Thymus (tissue), 11 donors: ENCODE measurements at regions not wholly inside any gene's neighbourhood (a gene's known extent, or its start where the extent isn't known, plus 50 kb on each side); places are given as distances from the start of the nearest gene placed in this dataset.

Experiments used
- DNase-seq, 9 donors: peaks; one replicate each; pipeline ENCODE4 v3.0.0-alpha.2; 2013; ENCODE audit warnings: low spot score in 9 of 9, low read depth in 6 of 9, missing footprints in 1 of 9
- H3K27ac ChIP-seq, 2 donors: one replicate each; pipeline ENCODE4 v1.5.1; 2013; ENCODE audit warnings: control low read depth in 1 of 2, low read depth in 1 of 2, low read length in 1 of 2, mild to moderate bottlenecking in 1 of 2, moderate library complexity in 1 of 2
- H3K27me3 ChIP-seq, 2 donors: one replicate each; pipeline ENCODE4 v1.5.1; 2013; ENCODE audit warnings: low read length in 1 of 2; ENCODE audit not compliant: control insufficient read depth in 2 of 2, insufficient read depth in 1 of 2
- H3K36me3 ChIP-seq, 2 donors: one replicate each; pipeline ENCODE4 v1.5.1; 2013; ENCODE audit warnings: low read length in 1 of 2, mild to moderate bottlenecking in 1 of 2, moderate library complexity in 1 of 2; ENCODE audit not compliant: control insufficient read depth in 2 of 2, insufficient read depth in 2 of 2
- H3K4me1 ChIP-seq, 2 donors: one replicate each; pipeline ENCODE4 v1.5.1; 2013; ENCODE audit warnings: low read length in 2 of 2; ENCODE audit not compliant: control insufficient read depth in 2 of 2, insufficient read depth in 2 of 2
- H3K4me3 ChIP-seq, 2 donors: one replicate each; pipeline ENCODE4 v1.5.1; 2013; ENCODE audit warnings: low read length in 2 of 2, control low read depth in 1 of 2, mild to moderate bottlenecking in 1 of 2
- H3K9me3 ChIP-seq, 2 donors: one replicate each; pipeline ENCODE4 v1.5.1; 2013; ENCODE audit warnings: low read length in 1 of 2, mild to moderate bottlenecking in 1 of 2; ENCODE audit not compliant: control insufficient read depth in 2 of 2, insufficient read depth in 1 of 2
- WGBS: extraction: QIAGEN DNeasy Blood & Tissue Kit; methylation state at CpG from one replicate; pipeline ENCODE4 v1.1.7; 2013; 5-methylcytosine and 5-hydroxymethylcytosine counted together
- donor health status: healthy.

DNA sequence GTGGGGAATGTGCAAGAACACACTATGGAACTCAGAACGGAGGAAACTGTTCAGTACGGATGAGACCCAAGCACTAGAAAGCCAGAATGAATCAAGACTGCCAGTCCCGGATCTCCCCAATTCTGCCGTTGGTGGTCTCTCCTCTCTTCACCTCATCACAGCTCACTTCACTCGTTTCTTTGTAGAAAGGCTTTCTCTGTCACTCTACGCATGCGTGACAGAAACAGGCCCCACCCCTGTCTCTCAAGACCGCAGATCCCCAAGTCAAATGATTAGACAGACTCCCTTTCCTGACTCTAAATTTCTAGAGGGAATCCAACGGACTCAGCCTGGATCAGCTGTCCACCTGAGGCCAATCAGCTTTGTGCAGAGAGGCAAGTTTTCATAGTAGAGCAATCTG, 505.7 kb upstream of the ADAMTS9 start:
- DNase-seq = no peak
- Histone ChIP-seq H3K9me3 (no peaks in the 10 kb centered on the region), H3K36me3 (no peaks in the 10 kb centered on the region), H3K27me3 (no peaks in the 10 kb centered on the region), H3K4me1 (no peaks in the 10 kb centered on the region), H3K4me3 (no peak overlapping the region), H3K27ac (no peak overlapping the region)
- WGBS = 91% methylated on average over 9 of the region's 9 CpGs

DNA sequence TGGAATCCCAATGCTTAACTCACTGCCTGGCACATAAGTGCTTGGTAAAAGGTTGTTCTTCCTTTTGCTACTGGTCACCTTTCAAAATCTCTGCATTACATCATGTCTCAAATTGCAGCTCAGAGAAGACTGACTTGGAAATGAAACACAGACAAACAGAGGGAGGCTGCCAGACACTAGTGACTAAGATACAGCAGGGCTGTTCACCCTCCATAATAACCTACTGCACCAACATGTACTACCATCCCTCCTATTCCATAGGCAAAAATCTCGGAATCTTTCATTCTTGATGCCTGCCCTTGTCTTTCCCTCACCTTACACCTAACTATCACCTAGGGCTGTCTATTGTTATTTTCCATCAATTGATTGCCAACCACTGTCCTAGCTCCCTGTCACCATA, 502.3 kb upstream of the ADAMTS9 start:
- Histone ChIP-seq H3K4me1 (no peaks in the 10 kb centered on the region), H3K27me3 (no peaks in the 10 kb centered on the region), H3K36me3 (no peaks in the 10 kb centered on the region), H3K27ac (no peak overlapping the region), H3K4me3 (no peak overlapping the region), H3K9me3 (no peaks in the 10 kb centered on the region)
- no peak for DNase-seq
- 44% methylated on average over 1 of the region's 1 CpG for WGBS

DNA sequence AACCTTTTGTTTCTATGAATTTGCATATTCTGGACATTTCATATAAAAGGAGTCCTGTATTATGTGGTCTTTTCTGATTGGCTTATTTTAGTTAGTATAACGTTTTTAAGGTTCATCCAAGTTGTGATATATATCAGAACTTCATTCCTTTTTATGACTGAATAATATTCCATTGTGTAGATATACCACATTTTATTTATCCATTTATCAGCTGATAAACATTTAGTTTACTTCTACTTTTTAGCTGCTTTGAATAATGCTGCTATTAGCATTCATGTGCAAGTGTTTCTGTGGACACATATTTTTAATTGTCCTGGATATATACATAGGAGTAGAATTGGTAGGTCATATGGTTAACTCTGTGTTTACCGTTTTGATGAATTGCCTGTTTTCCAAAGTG, 498.5 kb upstream of the ADAMTS9 start:
- Histone ChIP-seq H3K4me3 (no peak overlapping the region), H3K9me3 (no peaks in the 10 kb centered on the region), H3K27me3 (no peaks in the 10 kb centered on the region), H3K4me1 (no peaks in the 10 kb centered on the region), H3K27ac (no peak overlapping the region), H3K36me3 (no peaks in the 10 kb centered on the region)
- DNase-seq = no peak
- 87% methylated on average over 2 of the region's 2 CpGs for WGBS

DNA sequence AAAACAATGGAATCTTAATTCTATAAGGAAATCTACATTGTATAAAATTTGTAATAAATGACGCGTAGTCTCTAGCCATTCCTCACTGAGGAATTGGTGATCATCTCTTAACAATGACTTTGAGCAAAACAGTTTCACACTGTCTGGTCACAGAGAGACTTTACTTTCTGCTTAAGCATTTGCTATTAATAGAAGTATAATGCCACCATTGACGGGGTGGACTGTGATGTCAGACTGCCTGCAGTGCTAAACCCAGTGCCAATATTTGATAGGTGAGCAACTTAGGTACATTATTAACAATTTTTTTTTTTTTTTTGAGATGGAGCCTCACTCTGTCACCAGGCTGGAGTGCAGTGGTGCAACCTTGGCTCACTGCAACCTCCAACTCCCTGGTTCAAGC, 494.9 kb upstream of the ADAMTS9 start:
- WGBS = 75% methylated on average over 3 of the region's 3 CpGs
- H3K4me3 ChIP-seq = no peak overlapping the region
- no peaks in the 10 kb centered on the region for H3K27me3 ChIP-seq
- H3K4me1 ChIP-seq = no peaks in the 10 kb centered on the region
- H3K9me3 ChIP-seq = no peaks in the 10 kb centered on the region
- DNase-seq = no peak
- H3K27ac ChIP-seq = no peak overlapping the region
- no peaks in the 10 kb centered on the region for H3K36me3 ChIP-seq

DNA sequence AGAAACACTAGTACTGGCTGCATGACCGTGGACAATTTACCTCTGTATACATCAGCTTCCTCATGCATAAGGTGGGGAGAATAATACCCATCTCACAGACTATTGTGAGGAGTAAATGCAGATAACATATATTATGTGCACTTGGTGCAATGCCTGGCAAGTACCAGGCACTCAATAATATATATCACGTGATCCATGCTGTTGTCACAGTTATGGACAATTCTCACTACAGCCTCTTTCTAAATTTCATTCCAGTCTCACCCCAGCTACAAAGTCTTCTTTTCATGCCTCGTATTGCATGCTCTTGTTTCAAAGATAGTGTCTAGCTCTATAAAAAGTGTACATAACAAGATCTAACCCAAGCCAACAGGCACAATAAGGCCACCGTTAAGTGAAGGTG, 494.3 kb upstream of the ADAMTS9 start:
- no peaks in the 10 kb centered on the region for H3K27me3 ChIP-seq
- 88% methylated on average over 4 of the region's 4 CpGs for WGBS
- H3K4me3 ChIP-seq = no peak overlapping the region
- H3K27ac ChIP-seq = no peak overlapping the region
- no peak for DNase-seq
- H3K36me3 ChIP-seq = no peaks in the 10 kb centered on the region
- no peaks in the 10 kb centered on the region for H3K4me1 ChIP-seq
- no peaks in the 10 kb centered on the region for H3K9me3 ChIP-seq

GRCh38 chr3:65181391-65181871, 493.6 kb upstream of the ADAMTS9 start:
- DNase-seq = no peak
- WGBS = 89% methylated on average over 6 of the region's 6 CpGs
- Histone ChIP-seq H3K9me3 (no peaks in the 10 kb centered on the region), H3K4me3 (no peak overlapping the region), H3K36me3 (no peaks in the 10 kb centered on the region), H3K27me3 (no peaks in the 10 kb centered on the region), H3K4me1 (no peaks in the 10 kb centered on the region), H3K27ac (no peak overlapping the region)

DNA sequence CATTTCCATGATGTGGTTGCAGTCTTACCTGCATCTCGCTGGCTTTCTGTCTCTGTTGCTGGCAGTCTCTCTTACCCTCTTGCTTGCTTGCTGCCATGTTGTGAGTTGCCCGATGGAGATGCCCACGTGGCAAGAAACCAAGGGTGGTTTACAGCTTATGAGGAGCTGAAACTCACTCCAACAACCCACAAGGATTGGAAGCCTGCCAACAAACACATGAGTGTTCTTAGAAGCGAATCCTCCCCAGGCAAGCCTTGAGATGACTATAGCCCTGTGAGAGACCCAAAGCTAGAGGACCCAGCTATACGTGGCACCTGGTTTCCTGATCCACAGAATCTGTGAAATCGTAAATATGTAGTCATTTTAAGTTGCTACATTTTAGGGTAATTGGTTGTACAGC, 490.9 kb upstream of the ADAMTS9 start:
- Histone ChIP-seq H3K9me3 (no peaks in the 10 kb centered on the region), H3K4me3 (no peak overlapping the region), H3K27me3 (no peaks in the 10 kb centered on the region), H3K4me1 (no peaks in the 10 kb centered on the region), H3K36me3 (no peaks in the 10 kb centered on the region), H3K27ac (no peak overlapping the region)
- DNase-seq = no peak
- WGBS = 86% methylated on average over 6 of the region's 6 CpGs

GRCh38 chr3:65177960-65178376, 490.2 kb upstream of the ADAMTS9 start:
- Histone ChIP-seq H3K36me3 (no peaks in the 10 kb centered on the region), H3K27me3 (no peaks in the 10 kb centered on the region), H3K4me3 (no peak overlapping the region), H3K27ac (no peak overlapping the region), H3K9me3 (no peaks in the 10 kb centered on the region), H3K4me1 (no peaks in the 10 kb centered on the region)
- DNase-seq = no peak
- WGBS = 84% methylated on average over 1 of the region's 1 CpG

DNA sequence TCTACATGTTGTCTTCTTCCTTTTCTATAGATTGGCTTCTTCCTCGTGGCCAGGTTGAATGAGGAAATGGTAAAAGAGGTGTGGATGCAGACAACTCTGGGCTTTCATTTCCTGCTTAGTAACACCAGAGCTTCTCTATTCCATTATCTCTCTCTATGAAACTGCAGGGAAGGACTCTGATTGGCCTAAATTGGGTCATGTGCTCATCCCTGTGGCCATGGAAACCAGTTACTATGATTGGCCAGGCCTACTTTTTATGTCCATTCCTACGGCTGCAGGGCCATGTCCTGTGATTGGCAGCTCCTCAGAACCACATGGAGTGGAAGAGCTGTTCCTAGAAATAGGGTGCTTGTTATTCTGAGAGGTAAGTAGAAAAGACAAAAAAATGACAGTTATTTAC, 486.9 kb upstream of the ADAMTS9 start:
- no peaks in the 10 kb centered on the region for H3K9me3 ChIP-seq
- DNase-seq = no peak
- no peaks in the 10 kb centered on the region for H3K36me3 ChIP-seq
- WGBS = 70% methylated on average over 2 of the region's 2 CpGs
- no peaks in the 10 kb centered on the region for H3K4me1 ChIP-seq
- H3K27ac ChIP-seq = no peak overlapping the region
- no peak overlapping the region for H3K4me3 ChIP-seq
- no peaks in the 10 kb centered on the region for H3K27me3 ChIP-seq

DNA sequence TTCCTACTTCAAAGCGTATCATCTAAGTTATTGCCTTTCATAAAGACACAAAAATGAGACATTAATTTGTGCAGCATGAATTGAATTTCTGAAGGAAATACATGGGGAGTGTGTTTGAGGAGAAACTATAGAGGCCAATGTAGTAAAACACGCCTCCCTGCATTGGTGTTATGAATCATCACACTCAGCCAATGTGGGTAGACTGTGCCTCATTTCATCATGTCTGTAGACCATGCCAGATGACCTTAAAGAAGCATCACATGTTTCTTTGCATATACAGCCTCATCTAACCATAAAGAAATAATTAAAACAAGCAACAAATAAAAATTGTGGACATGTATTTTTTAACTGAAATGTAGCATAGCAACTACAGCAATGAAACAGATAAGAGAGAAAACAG, 486.0 kb upstream of the ADAMTS9 start:
- Histone ChIP-seq H3K36me3 (no peaks in the 10 kb centered on the region), H3K9me3 (no peaks in the 10 kb centered on the region), H3K4me3 (no peak overlapping the region), H3K27ac (no peak overlapping the region), H3K27me3 (no peaks in the 10 kb centered on the region), H3K4me1 (no peaks in the 10 kb centered on the region)
- WGBS = 68% methylated on average over 2 of the region's 2 CpGs
- DNase-seq = no peak
